Keratinocyte (primary cell): ENCODE measurements at regions not wholly inside any gene's neighbourhood (a gene's known extent, or its start where the extent isn't known, plus 50 kb on each side); places are given as distances from the start of the nearest gene placed in this dataset.

Source experiments
- DNase-seq: peaks from one replicate; pipeline ENCODE4 v3.0.0-alpha.2; 2011; ENCODE audit warnings: low read depth, missing footprints, low spot score
- FAIRE-seq: peaks from 2 replicates; lab custom pipeline; 2011; peaks lifted over from hg19 to GRCh38; lab: Jason Lieb, UNC
- H2AFZ ChIP-seq: 2 replicates; pipeline ENCODE4 v1.6.0; 2012; ENCODE audit warnings: low read length, control low read depth, inconsistent platforms; ENCODE audit not compliant: control insufficient read depth
- H3K27ac ChIP-seq: 2 replicates; pipeline ENCODE4 v1.5.1; 2011; ENCODE audit warnings: low read length; ENCODE audit not compliant: control insufficient read depth, insufficient read depth
- H3K27me3 ChIP-seq: 3 replicates; pipeline ENCODE4 v1.6.0; 2011; ENCODE audit warnings: low read length; ENCODE audit not compliant: control insufficient read depth, insufficient read depth; ENCODE audit errors: extremely low read depth
- H3K36me3 ChIP-seq, 2 experiments: 2 replicates in 1 of 2; 3 replicates in 1 of 2; pipeline ENCODE4 v1.5.1; 2011; ENCODE audit warnings: low read length in 2 of 2, mild to moderate bottlenecking in 1 of 2; ENCODE audit not compliant: control insufficient read depth in 2 of 2, insufficient read depth in 2 of 2; ENCODE audit errors: extremely low read depth in 1 of 2
- H3K4me1 ChIP-seq: 3 replicates; pipeline ENCODE4 v1.5.1; 2011; ENCODE audit warnings: low read length; ENCODE audit not compliant: control insufficient read depth, insufficient read depth; ENCODE audit errors: extremely low read depth
- H3K4me2 ChIP-seq: 3 replicates; pipeline ENCODE4 v1.6.0; 2011; ENCODE audit warnings: low read depth, low read length; ENCODE audit not compliant: control insufficient read depth, insufficient read depth; ENCODE audit errors: extremely low read depth
- H3K4me3 ChIP-seq, 3 experiments: fragments of 200-600 bp in 1 of 3; sonication (generic) in 1 of 3; 2 replicates in 2 of 3; 3 replicates in 1 of 3; pipeline ENCODE4 v1.5.1; 2011 to 2016; ENCODE audit warnings: low read length in 3 of 3, mild to moderate bottlenecking in 3 of 3, control low read depth in 2 of 3, inconsistent platforms in 1 of 3, low read depth in 1 of 3, mixed read lengths in 1 of 3, mixed run types in 1 of 3, moderate library complexity in 1 of 3; ENCODE audit not compliant: control insufficient read depth in 2 of 3, insufficient read depth in 2 of 3; ENCODE audit errors: extremely low read depth in 1 of 3
- H3K79me2 ChIP-seq: 2 replicates; pipeline ENCODE4 v1.6.0; 2012; ENCODE audit warnings: low read length; ENCODE audit not compliant: control insufficient read depth, insufficient read depth
- H3K9ac ChIP-seq: 3 replicates; pipeline ENCODE4 v1.6.0; 2011; ENCODE audit warnings: low read length; ENCODE audit not compliant: control insufficient read depth, insufficient read depth; ENCODE audit errors: extremely low read depth
- H3K9me1 ChIP-seq: 3 replicates; pipeline ENCODE4 v1.6.0; 2011; ENCODE audit warnings: low read length; ENCODE audit not compliant: control insufficient read depth, insufficient read depth; ENCODE audit errors: extremely low read depth
- H3K9me3 ChIP-seq: 2 replicates; pipeline ENCODE4 v1.5.1; 2012; ENCODE audit warnings: low read depth, low read length; ENCODE audit not compliant: control insufficient read depth
- H4K20me1 ChIP-seq: 3 replicates; pipeline ENCODE4 v1.6.0; 2011; ENCODE audit warnings: low read length; ENCODE audit not compliant: control insufficient read depth, insufficient read depth; ENCODE audit errors: extremely low read depth
- CTCF ChIP-seq, 3 experiments: IDR thresholded peaks in 1 of 3; conservative IDR thresholded peaks in 1 of 3; optimal IDR thresholded peaks in 1 of 3; 2 replicates in 2 of 3; 3 replicates in 1 of 3; pipeline versions ENCODE3 to v1.5.1; 2011; ENCODE audit warnings: low read length in 3 of 3, mild to moderate bottlenecking in 3 of 3, moderate library complexity in 2 of 3, control low read depth in 1 of 3, inconsistent platforms in 1 of 3; ENCODE audit not compliant: insufficient read depth in 2 of 3; ENCODE audit errors: extremely low read depth in 1 of 3
- EZH2 ChIP-seq: IDR thresholded peaks from one replicate; pipeline ENCODE4 v1.6.1; 2012; ENCODE audit warnings: inconsistent platforms, mild to moderate bottlenecking, low read length, moderate library complexity
- dilution Hi-C: fragments of 300-500 bp; cut with MboI; formaldehyde crosslinking; loops from one replicate; pipeline ENCODE4 v1.7.0; 2020; ENCODE audit warnings: low sequenced_read_pairs; ENCODE audit not compliant: extremely low pct_ligation_motif_present

GRCh38 chr11:120021391-120021953 is 116.4 kb downstream of the TRIM29 start:
- Histone ChIP-seq H3K9ac (no peak overlapping the region), H3K79me2 (no peaks in the 10 kb centered on the region), H4K20me1 (no peaks in the 10 kb centered on the region), H3K9me3 (no peaks in the 10 kb centered on the region), H3K4me3 (no peak overlapping the region), H3K4me1 (peaks cover 3% of the 10 kb centered on the region), H2AFZ (no peak overlapping the region), H3K36me3 (no peaks in the 10 kb centered on the region), H3K27me3 (peaks cover 4% of the 10 kb centered on the region), H3K27ac (no peak overlapping the region), H3K4me2 (no peak overlapping the region), H3K9me1 (no peaks in the 10 kb centered on the region)
- DNase-seq (no peak), FAIRE-seq (no peak)
- dilution Hi-C loops = no loop called here
- TF ChIP-seq CTCF (optimal IDR thresholded peaks at IDR 0.05 in 1 of 3, IDR thresholded peaks at IDR 0.05 in 1 of 3, conservative IDR thresholded peaks at IDR 0.05 in 1 of 3; ENCODE audit: extremely low read depth in 1 of 3, insufficient read depth in 2 of 3, low read length in 3 of 3) = no peak
- TF ChIP-seq EZH2 = no peak

- Histone ChIP-seq H3K4me1 (peaks cover 3% of the 10 kb centered on the region), H3K9me1 (no peaks in the 10 kb centered on the region), H4K20me1 (no peaks in the 10 kb centered on the region), H3K4me3 (no peak overlapping the region), H3K4me2 (no peak overlapping the region), H3K36me3 (no peaks in the 10 kb centered on the region), H3K27me3 (peaks cover 9% of the 10 kb centered on the region), H2AFZ (no peak overlapping the region), H3K27ac (no peak overlapping the region), H3K79me2 (no peaks in the 10 kb centered on the region), H3K9ac (no peak overlapping the region), H3K9me3 (no peaks in the 10 kb centered on the region)
- no peak for FAIRE-seq
- TF ChIP-seq EZH2 (no peak), CTCF (optimal IDR thresholded peaks at IDR 0.05 in 1 of 3, IDR thresholded peaks at IDR 0.05 in 1 of 3, conservative IDR thresholded peaks at IDR 0.05 in 1 of 3; ENCODE audit: extremely low read depth in 1 of 3, insufficient read depth in 2 of 3, low read length in 3 of 3) (no peak)
- DNase-seq = no peak
- dilution Hi-C loops = no loop called here
These were observed 116.9 kb downstream of the TRIM29 start for GRCh38 chr11:120020981-120021380.
